Upper lobe of right lung (tissue), 1 donor: ENCODE measurements at regions not wholly inside any gene's neighbourhood (a gene's known extent, or its start where the extent isn't known, plus 50 kb on each side); places are given as distances from the start of the nearest gene placed in this dataset.
"Not testable (repeated sequence)": the region's sequence is repeated elsewhere in the genome, so short reads cannot be mapped to it uniquely, and the experiment has no call there.

ENCODE experiments used
- ATAC-seq: fragments of 200-7000 bp; cut with Tn5 transposase; one replicate; pipeline ENCODE4 v1.9.1; 2020; ENCODE audit warnings: mild to moderate bottlenecking, moderate library complexity
- DNase-seq: peaks from one replicate; pipeline ENCODE4 v3.0.0-alpha.2; 2020
- H3K27ac ChIP-seq: fragments of 200-600 bp; one replicate; pipeline ENCODE4 v1.8.0; 2022
- H3K27me3 ChIP-seq: fragments of 200-600 bp; one replicate; pipeline ENCODE4 v1.8.0; 2022; ENCODE audit warnings: mild to moderate bottlenecking
- H3K36me3 ChIP-seq: fragments of 200-600 bp; one replicate; pipeline ENCODE4 v1.8.0; 2022
- H3K4me1 ChIP-seq: fragments of 200-600 bp; one replicate; pipeline ENCODE4 v1.8.0; 2022
- H3K4me3 ChIP-seq: fragments of 200-600 bp; one replicate; pipeline ENCODE4 v1.8.0; 2022; ENCODE audit warnings: mild to moderate bottlenecking
- H3K9me3 ChIP-seq: fragments of 200-600 bp; one replicate; pipeline ENCODE4 v1.8.0; 2022
- intact Hi-C: fragments of 100-400 bp; cut with DNase I; formaldehyde crosslinking; loops from one replicate; pipeline ENCODE4 v1.11.0; 2022
- TF ChIP-seq, protein P1 (sequence below): fragments of 200-600 bp; IDR thresholded peaks from one replicate; pipeline ENCODE4 v1.8.0; 2022; ENCODE audit warnings: antibody characterized with exemption
- donor health status: DM: no; HTN: yes; CAD: no; lungs with severe emphysema.

DNA sequence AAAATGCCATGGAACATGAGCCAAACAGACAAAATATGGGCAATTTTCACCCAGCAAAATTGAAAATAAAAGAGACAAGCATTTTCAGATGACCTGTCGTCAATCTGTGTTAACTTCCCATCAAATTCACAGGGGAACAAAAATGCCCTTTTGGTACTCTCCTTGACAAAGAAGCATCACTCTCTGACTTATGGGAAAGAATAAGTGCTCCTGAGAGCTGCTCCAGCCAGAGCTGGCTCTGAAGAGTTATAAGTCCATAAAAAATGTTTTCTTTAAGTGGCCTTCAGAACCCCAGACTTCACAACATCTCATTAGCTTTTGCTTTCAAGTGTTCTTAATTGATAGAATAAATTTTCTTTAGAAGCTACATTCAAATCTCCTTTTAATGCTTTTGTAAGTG lies 721.4 kb upstream of the GOT2 start:
- Histone ChIP-seq H3K36me3 (no peaks in the 10 kb centered on the region), H3K27me3 (no peaks in the 10 kb centered on the region), H3K9me3 (no peaks in the 10 kb centered on the region), H3K4me1 (no peaks in the 10 kb centered on the region), H3K27ac (no peak overlapping the region), H3K4me3 (no peak overlapping the region)
- ATAC-seq (no peak), DNase-seq (no peak)
- intact Hi-C loops, result no loop called here
- TF ChIP-seq, protein P1, sequence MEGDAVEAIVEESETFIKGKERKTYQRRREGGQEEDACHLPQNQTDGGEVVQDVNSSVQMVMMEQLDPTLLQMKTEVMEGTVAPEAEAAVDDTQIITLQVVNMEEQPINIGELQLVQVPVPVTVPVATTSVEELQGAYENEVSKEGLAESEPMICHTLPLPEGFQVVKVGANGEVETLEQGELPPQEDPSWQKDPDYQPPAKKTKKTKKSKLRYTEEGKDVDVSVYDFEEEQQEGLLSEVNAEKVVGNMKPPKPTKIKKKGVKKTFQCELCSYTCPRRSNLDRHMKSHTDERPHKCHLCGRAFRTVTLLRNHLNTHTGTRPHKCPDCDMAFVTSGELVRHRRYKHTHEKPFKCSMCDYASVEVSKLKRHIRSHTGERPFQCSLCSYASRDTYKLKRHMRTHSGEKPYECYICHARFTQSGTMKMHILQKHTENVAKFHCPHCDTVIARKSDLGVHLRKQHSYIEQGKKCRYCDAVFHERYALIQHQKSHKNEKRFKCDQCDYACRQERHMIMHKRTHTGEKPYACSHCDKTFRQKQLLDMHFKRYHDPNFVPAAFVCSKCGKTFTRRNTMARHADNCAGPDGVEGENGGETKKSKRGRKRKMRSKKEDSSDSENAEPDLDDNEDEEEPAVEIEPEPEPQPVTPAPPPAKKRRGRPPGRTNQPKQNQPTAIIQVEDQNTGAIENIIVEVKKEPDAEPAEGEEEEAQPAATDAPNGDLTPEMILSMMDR, result no peak

DNA sequence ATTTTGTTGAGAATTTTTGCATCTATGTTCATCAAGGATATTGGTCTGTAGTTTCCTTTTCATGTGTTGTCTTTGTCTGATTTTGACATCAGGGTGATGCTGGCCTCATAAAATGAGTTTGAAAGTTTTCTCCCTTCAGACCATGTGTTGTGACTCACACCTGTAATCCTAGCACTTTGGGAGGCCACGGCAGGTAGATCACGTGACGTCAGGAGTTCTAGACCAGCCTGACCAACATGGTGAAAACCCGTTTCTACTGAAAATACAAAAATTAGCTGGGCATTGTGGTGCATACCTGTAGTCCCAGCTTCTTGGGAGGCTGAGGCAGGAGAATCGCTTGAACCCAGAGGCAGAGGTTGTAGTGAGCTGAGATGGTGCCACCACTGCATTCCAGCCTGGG lies 716.4 kb upstream of the GOT2 start:
- H3K36me3 ChIP-seq, intact Hi-C loops, DNase-seq, H3K27me3 ChIP-seq, H3K27ac ChIP-seq, H3K4me1 ChIP-seq, H3K4me3 ChIP-seq, ATAC-seq, H3K9me3 ChIP-seq: not testable (repeated sequence)

DNA sequence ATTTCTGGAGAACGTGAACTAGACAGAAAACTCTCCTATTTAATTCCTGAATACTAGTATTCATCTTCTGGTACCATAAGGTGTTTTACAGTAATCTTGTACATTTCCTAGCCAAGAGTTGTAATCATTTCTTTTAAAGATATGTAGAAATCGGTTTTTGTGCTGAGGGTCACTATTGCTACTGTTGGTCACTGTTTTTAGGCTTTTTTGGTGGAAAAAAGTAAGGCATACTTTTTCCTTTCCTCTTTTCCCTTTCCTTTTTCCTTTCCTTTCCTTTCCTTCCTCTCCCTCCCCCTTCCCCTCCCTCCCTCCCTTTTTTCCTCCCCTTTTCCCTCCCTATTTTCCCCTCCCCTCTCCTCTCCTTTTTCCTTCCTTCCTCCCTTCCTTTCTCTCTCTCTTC lies 706.4 kb upstream of the GOT2 start:
- Histone ChIP-seq H3K27me3 (no peaks in the 10 kb centered on the region), H3K4me3 (no peak overlapping the region), H3K36me3 (no peaks in the 10 kb centered on the region), H3K9me3 (no peaks in the 10 kb centered on the region), H3K4me1 (no peaks in the 10 kb centered on the region), H3K27ac (no peak overlapping the region)
- intact Hi-C loops, result no loop called here
- no peak for ATAC-seq
- TF ChIP-seq, protein P1, result no peak
- no peak for DNase-seq

DNA sequence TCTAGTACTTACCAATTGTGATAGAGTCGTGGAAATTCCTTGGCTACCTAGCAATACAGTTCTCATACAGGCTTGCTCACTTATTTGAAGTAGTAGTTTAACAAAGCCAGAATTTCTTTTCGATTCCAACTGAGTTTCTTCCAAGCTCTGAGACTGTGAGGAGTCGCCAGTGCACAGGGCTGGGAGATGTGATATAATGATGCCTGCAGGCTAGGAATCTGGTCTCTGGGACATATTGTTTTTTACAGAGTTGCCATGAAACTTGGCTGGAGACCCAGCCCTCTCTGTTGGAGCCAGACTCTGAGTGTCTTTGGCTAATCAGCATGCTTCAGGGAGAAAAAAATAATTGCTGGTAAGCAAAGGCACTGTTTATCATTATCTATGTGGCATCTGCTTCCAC lies 698.8 kb upstream of the GOT2 start:
- TF ChIP-seq, protein P1, result no peak
- intact Hi-C loops, result no loop called here
- Histone ChIP-seq H3K9me3 (no peaks in the 10 kb centered on the region), H3K4me3 (no peak overlapping the region), H3K4me1 (no peaks in the 10 kb centered on the region), H3K27ac (no peak overlapping the region), H3K27me3 (no peaks in the 10 kb centered on the region), H3K36me3 (no peaks in the 10 kb centered on the region)
- ATAC-seq (no peak), DNase-seq (no peak)

DNA sequence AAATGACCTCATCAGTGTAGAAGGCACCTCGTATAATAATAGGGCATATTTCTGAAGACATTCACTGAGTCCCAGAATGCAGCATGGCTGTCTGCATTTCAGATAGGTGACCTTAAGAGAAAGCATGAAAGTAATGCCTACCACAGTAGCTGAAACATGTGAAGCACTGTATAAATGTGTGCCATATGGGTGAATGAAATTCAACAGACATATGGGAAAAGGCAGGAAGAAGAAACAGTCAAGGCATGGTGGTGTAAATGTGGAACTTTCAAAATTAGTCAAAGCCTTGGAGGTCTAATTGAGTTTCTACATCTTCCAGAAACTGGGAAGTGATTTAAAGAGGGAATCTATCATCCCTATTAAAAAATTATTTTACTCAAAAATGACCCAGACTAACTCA lies 698.2 kb upstream of the GOT2 start:
- Histone ChIP-seq H3K27ac (no peak overlapping the region), H3K9me3 (no peaks in the 10 kb centered on the region), H3K4me3 (no peak overlapping the region), H3K4me1 (no peaks in the 10 kb centered on the region), H3K27me3 (no peaks in the 10 kb centered on the region), H3K36me3 (no peaks in the 10 kb centered on the region)
- ATAC-seq (no peak), DNase-seq (no peak)
- intact Hi-C loops, result no loop called here
- TF ChIP-seq, protein P1, result no peak

DNA sequence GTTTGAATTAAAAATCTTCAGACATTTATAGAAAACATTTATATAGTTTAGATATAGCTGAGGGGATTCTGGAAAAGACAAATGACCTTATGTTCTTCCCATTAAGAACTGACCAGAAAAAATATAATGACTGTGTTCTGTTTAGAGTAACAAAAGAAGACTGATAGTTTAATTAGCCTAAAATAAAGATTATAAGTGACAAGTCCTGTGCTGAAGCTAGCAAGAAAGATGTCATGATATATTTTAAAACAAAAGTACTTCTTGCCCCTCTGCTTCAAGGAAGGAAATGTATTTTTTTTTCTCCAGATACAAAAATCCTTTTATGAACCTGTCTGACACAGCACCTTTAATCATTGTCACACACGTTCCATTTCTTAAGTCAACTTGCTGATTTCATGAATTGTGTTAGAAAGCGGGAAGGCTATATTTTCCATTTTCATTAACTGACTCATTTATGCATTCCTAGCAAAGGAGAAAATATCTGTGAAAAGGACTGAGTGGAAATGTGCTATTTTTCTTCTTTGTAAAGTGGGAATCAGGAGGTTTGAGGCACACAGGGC lies 690.7 kb upstream of the GOT2 start:
- intact Hi-C loops, result no loop called here
- no peak for DNase-seq
- no peaks in the 10 kb centered on the region for H3K27me3 ChIP-seq

More for the DNA sequence above, 690.7 kb upstream of the GOT2 start:
- ATAC-seq, result no peak
- no peaks in the 10 kb centered on the region for H3K9me3 ChIP-seq
- H3K4me1 ChIP-seq, result no peaks in the 10 kb centered on the region
- H3K4me3 ChIP-seq, result no peak overlapping the region
- H3K36me3 ChIP-seq, result no peaks in the 10 kb centered on the region
- TF ChIP-seq, protein P1, result no peak
- H3K27ac ChIP-seq, result no peak overlapping the region
